Liver (tissue), 3 donors: ENCODE measurements at regions not wholly inside any gene's neighbourhood (a gene's known extent, or its start where the extent isn't known, plus 50 kb on each side); places are given as distances from the start of the nearest gene placed in this dataset.

Experiments
- CTCF ChIP-seq: fragments of 150-350 bp; IDR thresholded peaks from 2 replicates; pipeline ENCODE4 v1.5.1; 2017; ENCODE audit warnings: improper control_type of control experiment, low read depth, low read length; ENCODE audit not compliant: missing input control
- GABPA ChIP-seq, 2 donors: IDR thresholded peaks in 1 of 2; conservative IDR thresholded peaks in 1 of 2; 2 replicates each; pipeline ENCODE4 v1.6.1; 2016; ENCODE audit warnings: antibody characterized with exemption in 2 of 2, mild to moderate bottlenecking in 1 of 2, moderate library complexity in 1 of 2
- MAX ChIP-seq: IDR thresholded peaks from 2 replicates; pipeline ENCODE4 v1.6.1; 2016; ENCODE audit warnings: antibody characterized with exemption
- REST ChIP-seq: IDR thresholded peaks from 2 replicates; pipeline ENCODE4 v1.6.1; 2016; ENCODE audit warnings: antibody characterized with exemption, mild to moderate bottlenecking
- donor health status: healthy.
- donor health status: healthy.

GRCh38 chr1:221797506-221797905, 55.6 kb upstream of the DUSP10 start:
- TF ChIP-seq CTCF: no peak
- no peak for TF ChIP-seq MAX
- TF ChIP-seq GABPA (IDR thresholded peaks at IDR 0.05 in 1 of 2, conservative IDR thresholded peaks at IDR 0.05 in 1 of 2): no peak
- TF ChIP-seq REST: no peak
